H1 (cell line): ENCODE measurements at regions not wholly inside any gene's neighbourhood (a gene's known extent, or its start where the extent isn't known, plus 50 kb on each side); places are given as distances from the start of the nearest gene placed in this dataset.

Source experiments
- CEBPB ChIP-seq: IDR thresholded peaks from 2 replicates; pipeline ENCODE4 v1.6.1; 2012; ENCODE audit warnings: low read depth, low read length
- EGR1 ChIP-seq: IDR thresholded peaks from 2 replicates; pipeline ENCODE4 v1.6.1; 2011; ENCODE audit warnings: low read depth, low read length, borderline replicate concordance
- GABPA ChIP-seq: IDR thresholded peaks from 2 replicates; pipeline ENCODE4 v1.6.1; 2011; ENCODE audit warnings: mild to moderate bottlenecking, low read length, moderate library complexity, borderline replicate concordance; ENCODE audit not compliant: insufficient read depth
- JUN ChIP-seq: IDR thresholded peaks from 2 replicates; pipeline ENCODE4 v1.6.1; 2011; ENCODE audit warnings: low read depth, mild to moderate bottlenecking, improper control_type of control experiment, low read length
- KDM4A ChIP-seq: IDR thresholded peaks from one replicate; pipeline ENCODE4 v1.7.1; 2012; ENCODE audit warnings: low read depth, mild to moderate bottlenecking, moderate library complexity, low read length, inconsistent platforms; ENCODE audit not compliant: severe bottlenecking
- SP1 ChIP-seq: IDR thresholded peaks from 2 replicates; pipeline ENCODE4 v1.6.1; 2011; ENCODE audit warnings: low read depth, low read length
- SRF ChIP-seq: IDR thresholded peaks from 2 replicates; pipeline ENCODE4 v1.6.1; 2011; ENCODE audit warnings: mild to moderate bottlenecking, low read depth, low read length, moderate library complexity

GRCh38 chr20:47888351-47888750 lies 103.1 kb upstream of the SULF2 start (continued):
- TF ChIP-seq GABPA (no peak), SRF (no peak), JUN (no peak), KDM4A (no peak), CEBPB (no peak), EGR1 (no peak), SP1 (no peak)
